ENCODE measurements at regions not wholly inside any gene's neighbourhood (a gene's known extent, or its start where the extent isn't known, plus 50 kb on each side); places are given as distances from the start of the nearest gene placed in this dataset.

- Histone ChIP-seq H3K36me3 (ENCODE audit: insufficient read depth, low read length, poor library complexity, severe bottlenecking) (no peaks in the 10 kb centered on the region), H3K27ac (ENCODE audit: low read depth, low read length, poor library complexity, severe bottlenecking) (no peak overlapping the region), H3K27me3 (replicated peaks; ENCODE audit: insufficient read depth, low read depth, low read length, poor library complexity) (no peaks in the 10 kb centered on the region), H3K4me3 (ENCODE audit: low read depth, low read length, poor library complexity, severe bottlenecking) (no peak overlapping the region), H3K4me1 (ENCODE audit: insufficient read depth, low read length, poor library complexity, severe bottlenecking) (peaks cover 10% of the 10 kb centered on the region), H3K9me3 (ENCODE audit: low read depth, low read length, poor library complexity, severe bottlenecking) (peaks cover 5% of the 10 kb centered on the region)
- TF ChIP-seq EZH2 (IDR thresholded peaks at IDR 0.05; ENCODE audit: borderline replicate concordance, low read depth, low read length, poor library complexity, severe bottlenecking) (no peak), CTCF (conservative IDR thresholded peaks at IDR 0.05; ENCODE audit: low read depth, low read length) (no peak)
- intact Hi-C loops (cut with micrococcal nuclease; ENCODE audit: unreplicated experiment) = loop anchor here (10.0 kb wide), 1 partner anchor 442 kb away; no protein-coding TSS in a partner anchor
- no peak for DNase-seq (ENCODE audit: low spot score)
- CTCF ChIA-PET = no interaction called here
- no TSS peak for BruUV-seq (replicated peaks)
- POLR2A ChIA-PET (ENCODE audit: low non-redundant PET) = no interaction called here
Observed at GRCh38 chr21:16752475-16752857, 760.4 kb upstream of the CXADR start.

- no peaks in the 10 kb centered on the region for H3K36me3 ChIP-seq (ENCODE audit: insufficient read depth, low read length, poor library complexity, severe bottlenecking)
- intact Hi-C loops (cut with micrococcal nuclease; ENCODE audit: unreplicated experiment) = loop anchor here (10.0 kb wide), 1 partner anchor 440 kb away; no protein-coding TSS in a partner anchor
- POLR2A ChIA-PET (ENCODE audit: low non-redundant PET) = no interaction called here
- peak; percentile 47 for DNase-seq (ENCODE audit: low spot score)
- CTCF ChIA-PET = no interaction called here
- no peak for TF ChIP-seq CTCF (conservative IDR thresholded peaks at IDR 0.05; ENCODE audit: low read depth, low read length)
- TF ChIP-seq EZH2 (IDR thresholded peaks at IDR 0.05; ENCODE audit: borderline replicate concordance, low read depth, low read length, poor library complexity, severe bottlenecking) = no peak
- H3K4me3 ChIP-seq (ENCODE audit: low read depth, low read length, poor library complexity, severe bottlenecking) = no peak overlapping the region
- H3K4me1 ChIP-seq (ENCODE audit: insufficient read depth, low read length, poor library complexity, severe bottlenecking) = peaks cover 7% of the 10 kb centered on the region
- H3K27me3 ChIP-seq (replicated peaks; ENCODE audit: insufficient read depth, low read depth, low read length, poor library complexity) = no peaks in the 10 kb centered on the region
- peaks cover 5% of the 10 kb centered on the region for H3K9me3 ChIP-seq (ENCODE audit: low read depth, low read length, poor library complexity, severe bottlenecking)
- H3K27ac ChIP-seq (ENCODE audit: low read depth, low read length, poor library complexity, severe bottlenecking) = no peak overlapping the region
- no TSS peak for BruUV-seq (replicated peaks)
Observed at GRCh38 chr21:16755061-16755460, 757.8 kb upstream of the CXADR start.

GRCh38 chr21:16767201-16767600 is 745.6 kb upstream of the CXADR start:
- BruUV-seq (replicated peaks) = no TSS peak

More at GRCh38 chr21:16767201-16767600, 745.6 kb upstream of the CXADR start:
- DNase-seq (ENCODE audit: low spot score) = no peak
- intact Hi-C loops (cut with micrococcal nuclease; ENCODE audit: unreplicated experiment) = no loop called here
- ChIA-PET POLR2A (ENCODE audit: low non-redundant PET) (no interaction called here), CTCF (no interaction called here)
- H3K9me3 ChIP-seq (ENCODE audit: low read depth, low read length, poor library complexity, severe bottlenecking) = peaks cover 23% of the 10 kb centered on the region
- TF ChIP-seq CTCF (conservative IDR thresholded peaks at IDR 0.05; ENCODE audit: low read depth, low read length) (no peak), EZH2 (IDR thresholded peaks at IDR 0.05; ENCODE audit: borderline replicate concordance, low read depth, low read length, poor library complexity, severe bottlenecking) (no peak)
- no peaks in the 10 kb centered on the region for H3K36me3 ChIP-seq (ENCODE audit: insufficient read depth, low read length, poor library complexity, severe bottlenecking)
- no peak overlapping the region for H3K27ac ChIP-seq (ENCODE audit: low read depth, low read length, poor library complexity, severe bottlenecking)
- H3K4me1 ChIP-seq (ENCODE audit: insufficient read depth, low read length, poor library complexity, severe bottlenecking) = no peaks in the 10 kb centered on the region
- H3K27me3 ChIP-seq (replicated peaks; ENCODE audit: insufficient read depth, low read depth, low read length, poor library complexity) = no peaks in the 10 kb centered on the region
- H3K4me3 ChIP-seq (ENCODE audit: low read depth, low read length, poor library complexity, severe bottlenecking) = no peak overlapping the region

Data from A673 (cell line).